B cell (primary cell): ENCODE measurements at regions not wholly inside any gene's neighbourhood (a gene's known extent, or its start where the extent isn't known, plus 50 kb on each side); places are given as distances from the start of the nearest gene placed in this dataset.

ENCODE experiments used
- ATAC-seq: fragments of 200-7000 bp; cut with Tn5 transposase; one replicate; pipeline ENCODE4 v1.10.0; 2021; ENCODE audit warnings: low read depth, mild to moderate bottlenecking, moderate number of reproducible peaks, moderate library complexity
- CTCF ChIA-PET: fragments of 350-600 bp; sonication (Branson Sonifier 250); formaldehyde crosslinking; loops from one replicate; lab custom pipeline; 2021; ENCODE audit warnings: antibody characterized with exemption, inconsistent platforms; lab: Charles Lee
- POLR2A ChIA-PET: fragments of 350-600 bp; sonication (Branson Sonifier 250); formaldehyde crosslinking; loops from one replicate; lab custom pipeline; 2021; ENCODE audit warnings: antibody characterized with exemption; lab: Charles Lee
- DNase-seq: peaks from one replicate; pipeline ENCODE4 v3.0.0; 2013
- H2AFZ ChIP-seq: 2 replicates; pipeline ENCODE4 v1.6.1; 2012; ENCODE audit warnings: mild to moderate bottlenecking, low read depth, low read length; ENCODE audit not compliant: insufficient read depth, poor library complexity, severe bottlenecking
- H3K27ac ChIP-seq, 2 donors: 1 replicate in 1 of 2; 2 replicates in 1 of 2; pipeline ENCODE4 v1.5.1; 2012 to 2013; ENCODE audit warnings: low read length in 2 of 2, mild to moderate bottlenecking in 2 of 2, moderate library complexity in 1 of 2
- H3K27me3 ChIP-seq, 4 experiments: fragments of 200-600 bp in 1 of 4; sonication (generic) in 1 of 4; replicated peaks in 1 of 4; 1 replicate in 2 of 4; 2 replicates in 2 of 4; pipeline versions ENCODE4 v1.6.1 to v1.7.0; 2013 to 2016; ENCODE audit warnings: low read length in 3 of 4, mild to moderate bottlenecking in 2 of 4, mixed read lengths in 1 of 4, moderate library complexity in 1 of 4; ENCODE audit not compliant: insufficient read depth in 4 of 4, control insufficient read depth in 3 of 4; ENCODE audit errors: control extremely low read depth in 1 of 4
- H3K36me3 ChIP-seq, 2 experiments: replicated peaks in 1 of 2; 1 replicate in 1 of 2; 2 replicates in 1 of 2; pipeline versions ENCODE4 v1.6.1 to v1.7.1; 2013; ENCODE audit warnings: low read length in 1 of 2; ENCODE audit not compliant: insufficient read depth in 2 of 2, control insufficient read depth in 1 of 2; ENCODE audit errors: control extremely low read depth in 1 of 2, extremely low read depth in 1 of 2
- H3K4me1 ChIP-seq, 2 donors: fragments of 200-600 bp in 1 of 2; sonication (generic) in 1 of 2; 1 replicate in 1 of 2; 2 replicates in 1 of 2; pipeline versions ENCODE4 v1.5.1 to v1.6.1; 2013 to 2017; ENCODE audit warnings: low read length in 2 of 2; ENCODE audit not compliant: control insufficient read depth in 2 of 2, insufficient read depth in 2 of 2
- H3K4me2 ChIP-seq: replicated peaks from 2 replicates; pipeline ENCODE3; 2012; ENCODE audit warnings: mild to moderate bottlenecking, low read depth, low read length; ENCODE audit not compliant: poor library complexity, severe bottlenecking
- H3K4me3 ChIP-seq, 5 experiments: fragments of 200-600 bp in 1 of 5; sonication (generic) in 1 of 5; 1 replicate in 3 of 5; 2 replicates in 2 of 5; pipeline versions ENCODE4 v1.5.1 to v1.7.0; 2011 to 2016; ENCODE audit warnings: low read length in 4 of 5, mild to moderate bottlenecking in 4 of 5, low read depth in 2 of 5, control low read depth in 1 of 5, moderate library complexity in 1 of 5; ENCODE audit not compliant: insufficient read depth in 1 of 5; ENCODE audit errors: control extremely low read depth in 1 of 5, extremely low read depth in 1 of 5
- H3K79me2 ChIP-seq: fragments of 200-600 bp; sonication (generic); one replicate; pipeline ENCODE4 v1.6.0; 2016; ENCODE audit warnings: low read length; ENCODE audit not compliant: control insufficient read depth, insufficient read depth
- H3K9ac ChIP-seq: fragments of 200-600 bp; sonication (generic); 2 replicates; pipeline ENCODE4 v1.6.1; 2017; ENCODE audit warnings: mild to moderate bottlenecking, low read length, moderate library complexity
- H3K9me3 ChIP-seq, 3 donors: one replicate each; pipeline versions ENCODE4 v1.6.1 to v1.7.1; 2013; ENCODE audit warnings: low read length in 2 of 3; ENCODE audit not compliant: control insufficient read depth in 2 of 3, insufficient read depth in 1 of 3; ENCODE audit errors: control extremely low read depth in 1 of 3
- H4K20me1 ChIP-seq: 2 replicates; pipeline ENCODE4 v1.6.0; 2012; ENCODE audit warnings: mild to moderate bottlenecking, low read length; ENCODE audit not compliant: insufficient read depth, control insufficient read depth, poor library complexity, severe bottlenecking
- H3K27ac Mint-ChIP-seq: one replicate; pipeline ENCODE4 v1.8.0; 2021; ENCODE audit warnings: mixed read lengths
- H3K27me3 Mint-ChIP-seq: one replicate; pipeline ENCODE4 v1.8.0; 2021; ENCODE audit warnings: mixed read lengths
- H3K4me1 Mint-ChIP-seq: one replicate; pipeline ENCODE4 v1.8.0; 2021; ENCODE audit warnings: mixed read lengths
- H3K4me3 Mint-ChIP-seq: one replicate; pipeline ENCODE4 v1.8.0; 2021; ENCODE audit warnings: mixed read lengths
- H3K9me3 Mint-ChIP-seq: one replicate; pipeline ENCODE4 v1.8.0; 2022; ENCODE audit warnings: mixed read lengths; ENCODE audit not compliant: insufficient read depth
- EZH2 ChIP-seq: IDR thresholded peaks from 2 replicates; pipeline ENCODE4 v1.6.1; 2012; ENCODE audit warnings: borderline replicate concordance, low read depth, mild to moderate bottlenecking, moderate library complexity, low read length; ENCODE audit not compliant: insufficient read depth, poor library complexity, severe bottlenecking
- WGBS: methylation state at CpG from one replicate; pipeline ENCODE4 v1.1.5; 2013; ENCODE audit warnings: missing lambda C conversion rate; ENCODE audit not compliant: insufficient coverage; 5-methylcytosine and 5-hydroxymethylcytosine counted together
- intact Hi-C: fragments of 100-400 bp; cut with micrococcal nuclease; formaldehyde crosslinking; loops from one replicate; pipeline ENCODE4 v1.10.0; 2022
- TF ChIP-seq, protein P1 (sequence below): fragments of 200-600 bp; IDR thresholded peaks from one replicate; pipeline ENCODE4 v1.8.0; 2022; ENCODE audit warnings: antibody characterized with exemption, mild to moderate bottlenecking

- Histone ChIP-seq H3K27ac (no peak overlapping the region), H3K9ac (no peak overlapping the region), H2AFZ (no peak overlapping the region), H3K9me3 (no peaks in the 10 kb centered on the region), H3K4me3 (no peak overlapping the region), H3K4me1 (no peaks in the 10 kb centered on the region), H3K27me3 (peaks cover 0 to 8% (median 0%) of the 10 kb centered on the region in 4 experiments), H3K36me3 (no peaks in the 10 kb centered on the region), H3K4me2 (no peak overlapping the region), H3K79me2 (no peaks in the 10 kb centered on the region), H4K20me1 (no peaks in the 10 kb centered on the region)
- Mint-ChIP-seq H3K4me3 (no peak overlapping the region), H3K9me3 (no peaks in the 10 kb centered on the region), H3K27me3 (peaks cover 12% of the 10 kb centered on the region), H3K27ac (no peak overlapping the region), H3K4me1 (no peaks in the 10 kb centered on the region)
- DNase-seq (no peak), ATAC-seq (no peak)
- intact Hi-C loops: no loop called here
- ChIA-PET POLR2A (interaction anchor here (0.7 kb wide), 1 partner anchor 149 kb away, joined by 4 read pairs; no protein-coding TSS in a partner anchor), CTCF (no interaction called here)
- no peak for TF ChIP-seq EZH2
- TF ChIP-seq, protein P1, sequence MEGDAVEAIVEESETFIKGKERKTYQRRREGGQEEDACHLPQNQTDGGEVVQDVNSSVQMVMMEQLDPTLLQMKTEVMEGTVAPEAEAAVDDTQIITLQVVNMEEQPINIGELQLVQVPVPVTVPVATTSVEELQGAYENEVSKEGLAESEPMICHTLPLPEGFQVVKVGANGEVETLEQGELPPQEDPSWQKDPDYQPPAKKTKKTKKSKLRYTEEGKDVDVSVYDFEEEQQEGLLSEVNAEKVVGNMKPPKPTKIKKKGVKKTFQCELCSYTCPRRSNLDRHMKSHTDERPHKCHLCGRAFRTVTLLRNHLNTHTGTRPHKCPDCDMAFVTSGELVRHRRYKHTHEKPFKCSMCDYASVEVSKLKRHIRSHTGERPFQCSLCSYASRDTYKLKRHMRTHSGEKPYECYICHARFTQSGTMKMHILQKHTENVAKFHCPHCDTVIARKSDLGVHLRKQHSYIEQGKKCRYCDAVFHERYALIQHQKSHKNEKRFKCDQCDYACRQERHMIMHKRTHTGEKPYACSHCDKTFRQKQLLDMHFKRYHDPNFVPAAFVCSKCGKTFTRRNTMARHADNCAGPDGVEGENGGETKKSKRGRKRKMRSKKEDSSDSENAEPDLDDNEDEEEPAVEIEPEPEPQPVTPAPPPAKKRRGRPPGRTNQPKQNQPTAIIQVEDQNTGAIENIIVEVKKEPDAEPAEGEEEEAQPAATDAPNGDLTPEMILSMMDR: no peak
- 78% methylated on average over 3 of the region's 6 CpGs for WGBS
Measured at GRCh38 chr22:44646668-44647067, 55.3 kb upstream of the PRR5 start.

GRCh38 chr22:44646141-44646540 is 55.9 kb upstream of the PRR5 start:
- Histone ChIP-seq H3K27me3 (peaks cover 0 to 8% (median 0%) of the 10 kb centered on the region in 4 experiments), H3K27ac (no peak overlapping the region), H2AFZ (no peak overlapping the region), H3K79me2 (no peaks in the 10 kb centered on the region), H3K9ac (no peak overlapping the region), H3K9me3 (no peaks in the 10 kb centered on the region), H3K36me3 (no peaks in the 10 kb centered on the region), H4K20me1 (no peaks in the 10 kb centered on the region), H3K4me1 (no peaks in the 10 kb centered on the region), H3K4me3 (no peak overlapping the region), H3K4me2 (no peak overlapping the region)
- DNase-seq: no peak
- intact Hi-C loops: no loop called here
- Mint-ChIP-seq H3K9me3 (no peaks in the 10 kb centered on the region), H3K27me3 (peaks cover 12% of the 10 kb centered on the region), H3K27ac (no peak overlapping the region), H3K4me3 (no peak overlapping the region), H3K4me1 (no peaks in the 10 kb centered on the region)
- CTCF ChIA-PET: interaction anchor here (1.6 kb wide), 1 partner anchor 653 kb away, joined by 3 read pairs; no protein-coding TSS in a partner anchor
- TF ChIP-seq EZH2: no peak
- TF ChIP-seq, protein P1: no peak
- ATAC-seq: no peak
- POLR2A ChIA-PET: no interaction called here
- WGBS: 89% methylated on average over 12 of the region's 13 CpGs
